Pancreas (tissue), 10 donors: ENCODE measurements at regions not wholly inside any gene's neighbourhood (a gene's known extent, or its start where the extent isn't known, plus 50 kb on each side); places are given as distances from the start of the nearest gene placed in this dataset.

Experiments
- ATAC-seq, 4 donors: fragments of 200-7000 bp; cut with Tn5 transposase; one replicate each; pipeline versions ENCODE4 v1.8.0 to v1.9.1; 2020; ENCODE audit warnings: mild to moderate bottlenecking in 4 of 4, moderate library complexity in 4 of 4
- DNase-seq, 6 donors: peaks; one replicate each; pipeline ENCODE4 v3.0.0-alpha.2; 2020
- FAIRE-seq: peaks from 2 replicates; lab custom pipeline; 2012; peaks lifted over from hg19 to GRCh38; lab: Jason Lieb, UNC
- H3K27ac ChIP-seq, 4 donors: fragments of 200-600 bp; sonication (generic); 1 replicate in 3 of 4; 2 replicates in 1 of 4; pipeline versions ENCODE4 v1.5.0 to v1.8.0; 2020
- H3K27me3 ChIP-seq, 4 donors: fragments of 200-600 bp; one replicate each; pipeline ENCODE4 v1.8.0; 2021
- H3K36me3 ChIP-seq, 3 donors: fragments of 200-600 bp; sonication (generic) in 1 of 3; one replicate each; pipeline versions ENCODE4 v1.5.0 to v1.8.0; 2020 to 2021
- H3K4me1 ChIP-seq, 3 donors: fragments of 200-600 bp; one replicate each; pipeline ENCODE4 v1.8.0; 2021
- H3K4me3 ChIP-seq, 4 donors: fragments of 200-600 bp; sonication (generic) in 2 of 4; one replicate each; pipeline versions ENCODE4 v1.5.0 to v1.8.0; 2020 to 2021
- H3K9me3 ChIP-seq, 4 donors: fragments of 200-600 bp; one replicate each; pipeline ENCODE4 v1.8.0; 2021
- CTCF ChIP-seq, 4 donors: fragments of 200-600 bp; sonication (generic) in 3 of 4; IDR thresholded peaks; one replicate each; pipeline versions ENCODE4 v1.5.0 to v1.8.0; 2021; ENCODE audit warnings: antibody characterized with exemption in 4 of 4
- WGBS, 2 donors: extraction: QIAGEN DNeasy Blood & Tissue Kit; methylation state at CpG; one replicate each; pipeline ENCODE4 v1.1.7; 2013; 5-methylcytosine and 5-hydroxymethylcytosine counted together
- intact Hi-C, 3 donors: fragments of 100-400 bp; cut with DNase I; formaldehyde crosslinking; loops; one replicate each; pipeline versions ENCODE4 v1.11.1 to v1.14.2; 2022
- donor health status: healthy with polysubstance abuse.
- donor health status: DM: no; HTN: no; CAD: no; lungs with moderate emphysema.
- donor health status: DM: no; HTN: no; CAD: no.
- donor health status: control.
- donor health status: control.
- donor health status: Bipolar disorder and iron deficiency.
- donor health status: DM: yes; HTN: yes; CAD: no.
- donor health status: DM: no; HTN: no; CAD: no.
- donor health status: DM: no; HTN: no; CAD: no.
- donor health status: DM: yes; HTN: yes; CAD: no.

- peak in 2 of 4 donors; percentile 20 to 21 for ATAC-seq
- TF ChIP-seq CTCF (IDR thresholded peaks at IDR 0.05), result no peak
- no peaks in the 10 kb centered on the region for H3K4me1 ChIP-seq
- intact Hi-C loops, result no loop called here
- no peak for DNase-seq
- H3K27ac ChIP-seq, result no peak overlapping the region
- no peak for FAIRE-seq
- no peaks in the 10 kb centered on the region for H3K9me3 ChIP-seq
- H3K4me3 ChIP-seq, result no peak overlapping the region
- H3K36me3 ChIP-seq, result no peaks in the 10 kb centered on the region
- WGBS, 2 donors, result 34 to 40% methylated on average over 24 of the region's 24 CpGs
- H3K27me3 ChIP-seq, result no peaks in the 10 kb centered on the region
Measured at GRCh38 chr18:75638776-75639471, 211.4 kb upstream of the SMIM21 start.

GRCh38 chr18:75638223-75638775, 210.8 kb upstream of the SMIM21 start:
- Histone ChIP-seq H3K36me3 (no peaks in the 10 kb centered on the region), H3K27me3 (no peaks in the 10 kb centered on the region), H3K4me3 (no peak overlapping the region), H3K4me1 (no peaks in the 10 kb centered on the region), H3K27ac (no peak overlapping the region), H3K9me3 (no peaks in the 10 kb centered on the region)
- 35 to 43% methylated on average over 16 of the region's 16 CpGs for WGBS, 2 donors
- intact Hi-C loops, result no loop called here
- TF ChIP-seq CTCF (IDR thresholded peaks at IDR 0.05), result no peak
- FAIRE-seq (no peak), DNase-seq (no peak), ATAC-seq (peak in 2 of 4 donors; percentile 32 to 51)

- TF ChIP-seq CTCF (IDR thresholded peaks at IDR 0.05), result no peak
- WGBS, 2 donors, result 62 to 68% methylated on average over 5 of the region's 5 CpGs
- no peaks in the 10 kb centered on the region for H3K9me3 ChIP-seq
- ATAC-seq, result peak in 1 of 4 donors; percentile 11
- H3K27me3 ChIP-seq, result no peaks in the 10 kb centered on the region
- H3K36me3 ChIP-seq, result no peaks in the 10 kb centered on the region
- intact Hi-C loops, result no loop called here
- H3K4me3 ChIP-seq, result no peak overlapping the region
- no peaks in the 10 kb centered on the region for H3K4me1 ChIP-seq
- DNase-seq, result no peak
- no peak for FAIRE-seq
- H3K27ac ChIP-seq, result no peak overlapping the region
Measured at GRCh38 chr18:75635096-75635495, 207.6 kb upstream of the SMIM21 start.

GRCh38 chr18:75625966-75626365, 198.5 kb upstream of the SMIM21 start:
- Histone ChIP-seq H3K36me3 (no peaks in the 10 kb centered on the region), H3K27ac (no peak overlapping the region), H3K4me1 (no peaks in the 10 kb centered on the region), H3K9me3 (no peaks in the 10 kb centered on the region), H3K27me3 (no peaks in the 10 kb centered on the region), H3K4me3 (no peak overlapping the region)
- intact Hi-C loops, result no loop called here
- 61 to 82% methylated on average over 5 of the region's 5 CpGs for WGBS, 2 donors
- no peak for TF ChIP-seq CTCF (IDR thresholded peaks at IDR 0.05)
- ATAC-seq (no peak), FAIRE-seq (no peak), DNase-seq (no peak)

- intact Hi-C loops, result no loop called here
- DNase-seq (no peak), ATAC-seq (no peak), FAIRE-seq (no peak)
- H3K4me1 ChIP-seq, result no peaks in the 10 kb centered on the region
- H3K36me3 ChIP-seq, result no peaks in the 10 kb centered on the region
- WGBS, 2 donors, result 83 to 94% methylated on average over 5 of the region's 5 CpGs
- TF ChIP-seq CTCF (IDR thresholded peaks at IDR 0.05), result no peak
- no peaks in the 10 kb centered on the region for H3K27me3 ChIP-seq
- no peaks in the 10 kb centered on the region for H3K9me3 ChIP-seq
- no peak overlapping the region for H3K4me3 ChIP-seq
- H3K27ac ChIP-seq, result no peak overlapping the region
Measured at GRCh38 chr18:75624869-75625268, 197.4 kb upstream of the SMIM21 start.
